HL-60/S4 treated with phorbol 12-myristate 13-acetate at 8.2 ng/mL for 4 days and 3 days (cell line): ENCODE measurements at regions not wholly inside any gene's neighbourhood (a gene's known extent, or its start where the extent isn't known, plus 50 kb on each side); places are given as distances from the start of the nearest gene placed in this dataset.
"Not testable (repeated sequence)": the region's sequence is repeated elsewhere in the genome, so short reads cannot be mapped to it uniquely, and the experiment has no call there.

Source experiments
- in situ Hi-C: fragments of 300-500 bp; cut with MboI; formaldehyde crosslinking; loops from 2 replicates; pipeline ENCODE4 v1.15.0; 2022; ENCODE audit warnings: low sequenced_read_pairs

- in situ Hi-C loops, result no loop called here
Observed at GRCh38 chr15:38846346-38846745, 281.7 kb upstream of the RASGRP1 start.

GRCh38 chr15:38847666-38848065, 283.1 kb upstream of the RASGRP1 start:
- in situ Hi-C loops, result no loop called here

- in situ Hi-C loops, result no loop called here
Observed at GRCh38 chr15:38849046-38849445, 284.4 kb upstream of the RASGRP1 start.

GRCh38 chr15:38852188-38852587, 287.6 kb upstream of the RASGRP1 start:
- in situ Hi-C loops, result not testable (repeated sequence)

GRCh38 chr15:38853608-38854007, 289.0 kb upstream of the RASGRP1 start:
- in situ Hi-C loops, result no loop called here

- in situ Hi-C loops, result no loop called here
Observed at GRCh38 chr15:38854506-38854905, 289.9 kb upstream of the RASGRP1 start.

- in situ Hi-C loops, result no loop called here
Observed at GRCh38 chr15:38857814-38858213, 293.2 kb upstream of the RASGRP1 start.

GRCh38 chr15:38859574-38859973, 295.0 kb upstream of the RASGRP1 start:
- in situ Hi-C loops, result no loop called here

- in situ Hi-C loops, result no loop called here
Observed at GRCh38 chr15:38860253-38860652, 295.6 kb upstream of the RASGRP1 start.

- in situ Hi-C loops, result no loop called here
Observed at GRCh38 chr15:38860674-38861073, 296.1 kb upstream of the RASGRP1 start.

- in situ Hi-C loops, result no loop called here
Observed at GRCh38 chr15:38861108-38861507, 296.5 kb upstream of the RASGRP1 start.

GRCh38 chr15:38862099-38862498, 297.5 kb upstream of the RASGRP1 start:
- in situ Hi-C loops, result no loop called here

GRCh38 chr15:38863381-38863780, 298.8 kb upstream of the RASGRP1 start:
- in situ Hi-C loops, result no loop called here

- in situ Hi-C loops, result no loop called here
Observed at GRCh38 chr15:38864122-38864521, 299.5 kb upstream of the RASGRP1 start.

GRCh38 chr15:38864827-38865581, 300.4 kb upstream of the RASGRP1 start:
- in situ Hi-C loops, result no loop called here

GRCh38 chr15:38867556-38867955, 302.9 kb upstream of the RASGRP1 start:
- in situ Hi-C loops, result no loop called here

GRCh38 chr15:38868326-38869114, 303.9 kb upstream of the RASGRP1 start:
- in situ Hi-C loops, result no loop called here

- in situ Hi-C loops, result no loop called here
Observed at GRCh38 chr15:38871638-38872037, 307.0 kb upstream of the RASGRP1 start.

GRCh38 chr15:38872732-38873131, 308.1 kb upstream of the RASGRP1 start:
- in situ Hi-C loops, result no loop called here

GRCh38 chr15:38873158-38873557, 308.5 kb upstream of the RASGRP1 start:
- in situ Hi-C loops, result no loop called here

- in situ Hi-C loops, result no loop called here
Observed at GRCh38 chr15:38874464-38874863, 309.9 kb upstream of the RASGRP1 start.

- in situ Hi-C loops, result no loop called here
Observed at GRCh38 chr15:38876211-38876610, 311.6 kb upstream of the RASGRP1 start.
